ENCODE measurements at regions not wholly inside any gene's neighbourhood (a gene's known extent, or its start where the extent isn't known, plus 50 kb on each side); places are given as distances from the start of the nearest gene placed in this dataset.

GRCh38 chr10:126851414-126852108, 53.7 kb upstream of the DOCK1 start:
- no peak for TF ChIP-seq POLR2A (IDR thresholded peaks at IDR 0.05; ENCODE audit: extremely low read depth, insufficient read length)
- no peak for TF ChIP-seq CTCF (IDR thresholded peaks at IDR 0.05; ENCODE audit: low read depth, low read length)
- no peak for TF ChIP-seq MYC (IDR thresholded peaks at IDR 0.05; ENCODE audit: low read depth, low read length)

Measured in NB4 (cell line).